GM20000 (cell line): ENCODE measurements at regions not wholly inside any gene's neighbourhood (a gene's known extent, or its start where the extent isn't known, plus 50 kb on each side); places are given as distances from the start of the nearest gene placed in this dataset.

Source experiments
- DNase-seq: peaks from one replicate; pipeline ENCODE4 v3.0.0; 2012; ENCODE audit warnings: low spot score
- TF ChIP-seq, protein P1 (sequence below): IDR thresholded peaks from 2 replicates; pipeline ENCODE4 v1.5.1; 2012; ENCODE audit warnings: mild to moderate bottlenecking, control low read depth; ENCODE audit errors: extremely low read depth, missing control alignments

DNA sequence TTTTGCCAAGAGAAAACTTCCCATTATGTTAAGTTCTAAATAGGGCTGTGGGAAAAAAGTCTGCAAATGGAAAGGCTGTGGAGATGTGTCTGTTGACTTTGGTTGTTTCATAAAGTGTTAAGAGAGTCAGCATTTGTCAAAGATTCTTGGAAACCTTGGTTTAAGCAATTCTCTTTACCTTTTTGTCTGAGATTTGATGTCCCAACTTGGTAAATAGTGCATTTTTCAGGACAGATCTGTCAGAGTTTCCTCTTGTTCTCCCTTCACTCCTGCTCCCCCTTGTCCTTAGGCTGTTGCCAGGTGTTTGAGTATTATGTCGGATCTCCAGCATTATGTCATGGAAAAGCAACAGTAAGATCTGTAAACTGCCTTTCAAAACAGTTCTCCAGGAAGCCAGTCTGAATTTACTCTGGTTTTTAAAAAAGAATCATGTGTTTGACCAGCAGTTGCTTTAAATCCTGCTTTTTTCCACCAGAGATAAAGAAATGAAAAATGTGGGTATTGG is 79.1 kb upstream of the ADAMTSL1 start:
- TF ChIP-seq, protein P1, sequence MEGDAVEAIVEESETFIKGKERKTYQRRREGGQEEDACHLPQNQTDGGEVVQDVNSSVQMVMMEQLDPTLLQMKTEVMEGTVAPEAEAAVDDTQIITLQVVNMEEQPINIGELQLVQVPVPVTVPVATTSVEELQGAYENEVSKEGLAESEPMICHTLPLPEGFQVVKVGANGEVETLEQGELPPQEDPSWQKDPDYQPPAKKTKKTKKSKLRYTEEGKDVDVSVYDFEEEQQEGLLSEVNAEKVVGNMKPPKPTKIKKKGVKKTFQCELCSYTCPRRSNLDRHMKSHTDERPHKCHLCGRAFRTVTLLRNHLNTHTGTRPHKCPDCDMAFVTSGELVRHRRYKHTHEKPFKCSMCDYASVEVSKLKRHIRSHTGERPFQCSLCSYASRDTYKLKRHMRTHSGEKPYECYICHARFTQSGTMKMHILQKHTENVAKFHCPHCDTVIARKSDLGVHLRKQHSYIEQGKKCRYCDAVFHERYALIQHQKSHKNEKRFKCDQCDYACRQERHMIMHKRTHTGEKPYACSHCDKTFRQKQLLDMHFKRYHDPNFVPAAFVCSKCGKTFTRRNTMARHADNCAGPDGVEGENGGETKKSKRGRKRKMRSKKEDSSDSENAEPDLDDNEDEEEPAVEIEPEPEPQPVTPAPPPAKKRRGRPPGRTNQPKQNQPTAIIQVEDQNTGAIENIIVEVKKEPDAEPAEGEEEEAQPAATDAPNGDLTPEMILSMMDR = no peak
- no peak for DNase-seq

DNA sequence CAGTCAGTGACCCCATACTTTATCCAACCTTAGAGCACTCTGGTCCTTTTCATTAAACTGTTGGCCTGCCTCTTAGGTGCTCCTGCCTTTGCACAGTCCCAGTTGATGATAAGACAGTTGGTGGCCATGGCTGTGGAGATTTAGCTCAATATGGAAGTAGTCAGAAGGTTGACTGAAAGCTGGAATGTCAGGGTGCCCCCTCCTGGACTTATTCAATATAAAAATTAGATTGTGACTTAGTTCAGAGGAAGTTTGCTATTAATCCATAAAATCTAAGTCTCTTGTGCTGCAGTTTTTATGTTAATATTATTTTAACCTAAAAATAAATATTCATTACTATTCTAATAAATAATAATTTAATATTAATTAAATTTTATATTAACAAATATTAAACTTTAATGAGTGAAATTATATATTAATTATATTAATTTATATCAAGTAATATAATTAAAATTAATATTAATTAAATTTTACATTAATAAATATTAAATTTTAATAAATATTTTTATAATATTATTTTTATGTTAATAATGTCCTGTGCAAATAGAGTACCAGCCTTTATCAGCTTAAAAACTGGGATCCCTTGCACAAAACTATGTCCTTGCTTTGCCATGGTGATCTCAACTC is 77.7 kb upstream of the ADAMTSL1 start:
- DNase-seq = no peak

DNA sequence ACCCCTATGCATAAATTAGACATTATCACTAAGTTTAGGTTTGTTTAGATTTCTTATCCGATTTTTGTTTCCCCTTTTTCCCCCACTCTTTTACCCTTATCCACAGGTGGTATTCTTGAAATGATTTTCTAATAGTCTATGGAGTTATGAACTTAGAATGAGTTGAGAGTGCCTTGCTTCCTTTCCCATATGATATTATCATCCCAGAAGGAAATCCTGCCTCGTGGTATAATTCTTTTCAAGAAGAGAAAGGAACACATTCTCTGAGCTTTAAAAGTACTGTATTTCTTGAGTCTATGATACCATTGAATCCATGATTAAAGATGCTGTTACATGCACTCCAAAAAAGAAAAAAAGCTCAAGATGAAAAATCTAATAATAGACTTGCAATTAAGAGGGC is 76.9 kb upstream of the ADAMTSL1 start:
- TF ChIP-seq, protein P1 = no peak
- no peak for DNase-seq

More for the DNA sequence above, 77.7 kb upstream of the ADAMTSL1 start:
- TF ChIP-seq, protein P1 = no peak

DNA sequence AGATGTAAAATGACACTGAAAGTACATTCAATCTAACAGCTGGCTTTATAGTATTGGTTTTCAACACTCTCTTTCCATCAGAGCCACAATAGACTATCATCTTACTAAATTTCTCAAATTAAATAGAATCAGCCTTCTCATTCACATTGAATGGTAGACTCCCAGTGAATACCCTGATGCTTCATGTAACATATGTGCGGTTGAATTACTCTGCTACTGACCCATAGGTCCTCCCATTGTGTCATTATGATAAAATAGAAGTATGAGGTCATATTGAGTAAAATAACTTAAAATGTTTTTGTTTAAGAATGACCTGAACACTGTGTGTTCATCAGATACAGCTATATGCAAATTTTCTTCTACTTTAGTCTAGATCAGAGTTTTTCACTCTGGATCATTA is 75.9 kb upstream of the ADAMTSL1 start:
- TF ChIP-seq, protein P1 = no peak
- no peak for DNase-seq

DNA sequence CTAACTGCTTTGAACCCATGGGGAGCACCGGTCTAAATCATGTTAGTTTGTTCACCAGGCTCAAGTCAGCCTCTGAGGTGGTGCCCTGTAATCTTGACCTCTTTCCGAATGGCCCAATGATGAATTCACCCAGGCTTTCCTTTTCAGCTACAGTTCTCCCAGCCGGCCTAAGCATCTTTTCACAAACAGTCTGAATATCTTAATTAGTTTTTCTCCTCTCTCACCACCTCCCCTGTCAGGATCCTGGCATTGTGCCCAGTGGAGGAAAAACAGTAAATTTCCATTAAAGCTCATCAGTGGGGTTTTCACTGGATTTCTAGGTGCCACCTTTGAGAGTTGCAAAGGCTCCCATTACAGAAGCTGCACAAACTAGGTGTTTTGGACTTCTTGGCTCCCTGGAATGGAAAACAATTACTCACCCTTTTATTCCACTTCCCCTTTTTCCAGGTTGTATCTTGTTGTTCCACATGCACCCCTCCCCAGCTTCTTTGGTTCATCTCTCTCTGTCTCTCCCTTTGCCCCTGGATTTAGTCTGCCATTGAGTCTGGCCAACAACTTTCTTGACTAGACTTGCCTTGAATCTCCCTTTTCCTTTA is 69.4 kb upstream of the ADAMTSL1 start:
- TF ChIP-seq, protein P1 = no peak
- DNase-seq = no peak

DNA sequence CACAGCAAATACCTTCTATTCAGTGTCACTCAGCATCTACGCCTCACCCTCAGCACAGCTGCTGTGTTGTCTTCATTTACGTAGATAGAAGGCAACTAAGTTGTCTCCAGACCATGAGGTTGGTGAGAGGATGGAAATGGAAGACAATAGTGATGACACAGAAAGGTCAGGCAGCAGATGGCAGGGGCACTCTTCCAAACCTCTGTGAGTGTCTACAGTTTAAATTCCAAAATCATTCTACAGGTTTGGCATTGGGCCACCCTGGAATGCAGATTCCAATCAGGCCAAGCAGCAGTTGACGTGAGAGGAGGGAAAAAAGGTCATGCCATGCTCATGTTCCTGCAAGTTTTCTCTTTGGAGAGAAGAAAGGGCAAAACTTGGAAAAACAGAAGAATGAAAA is 68.7 kb upstream of the ADAMTSL1 start:
- TF ChIP-seq, protein P1 = no peak
- no peak for DNase-seq

DNA sequence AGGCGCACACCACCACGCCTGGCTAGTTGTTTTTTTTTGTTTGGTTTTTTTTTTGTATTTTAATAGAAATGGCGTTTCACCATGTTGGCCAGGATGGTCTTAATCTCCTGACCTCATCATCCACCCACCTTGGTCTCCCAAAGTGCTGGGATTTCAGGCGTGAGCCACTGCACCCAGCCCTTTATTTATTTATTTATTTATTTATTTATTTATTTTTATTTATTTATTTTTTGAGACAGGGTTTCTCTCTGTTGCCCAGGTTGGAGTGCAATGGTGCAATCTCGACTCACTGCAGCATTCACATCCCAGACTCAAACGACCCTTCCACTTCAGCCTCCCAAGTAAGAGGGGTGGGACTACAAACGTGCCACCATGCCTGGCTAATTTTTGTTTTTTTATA is 63.0 kb upstream of the ADAMTSL1 start:
- DNase-seq = no peak
- TF ChIP-seq, protein P1 = no peak
